Activated CD4-positive, CD25-positive, alpha-beta regulatory T cell treated with anti-CD3 and anti-CD28 coated beads, Interleukin-2, amount 50 U/mL, for 24 hours (primary cell): ENCODE measurements at regions not wholly inside any gene's neighbourhood (a gene's known extent, or its start where the extent isn't known, plus 50 kb on each side); places are given as distances from the start of the nearest gene placed in this dataset.

ENCODE experiments used
- ATAC-seq, 2 donors: fragments of 150-1000 bp; cut with Tn5 transposase; one replicate each; pipeline ENCODE4 v1.10.0; 2021; ENCODE audit warnings: mild to moderate bottlenecking in 1 of 2, moderate library complexity in 1 of 2

GRCh38 chr22:27523711-27524110 is 277.8 kb downstream of the MN1 start:
- no peak for ATAC-seq

- ATAC-seq = no peak
Measured at GRCh38 chr22:27525711-27526110, 275.8 kb downstream of the MN1 start.

GRCh38 chr22:27526901-27527300 is 274.7 kb downstream of the MN1 start:
- no peak for ATAC-seq

- no peak for ATAC-seq
Measured at GRCh38 chr22:27531782-27532530, 269.6 kb downstream of the MN1 start.

GRCh38 chr22:27533105-27533745 is 268.3 kb downstream of the MN1 start:
- ATAC-seq = no peak

GRCh38 chr22:27534720-27535125 is 266.8 kb downstream of the MN1 start:
- no peak for ATAC-seq

GRCh38 chr22:27535452-27535851 is 266.1 kb downstream of the MN1 start:
- ATAC-seq = no peak

- ATAC-seq = no peak
Measured at GRCh38 chr22:27537501-27537900, 264.1 kb downstream of the MN1 start.

- no peak for ATAC-seq
Measured at GRCh38 chr22:27538666-27539065, 262.9 kb downstream of the MN1 start.

- no peak for ATAC-seq
Measured at GRCh38 chr22:27540247-27540646, 261.3 kb downstream of the MN1 start.

GRCh38 chr22:27540656-27541396 is 260.7 kb downstream of the MN1 start:
- no peak for ATAC-seq

- no peak for ATAC-seq
Measured at GRCh38 chr22:27541836-27542235, 259.7 kb downstream of the MN1 start.

- ATAC-seq = no peak
Measured at GRCh38 chr22:27542602-27543001, 259.0 kb downstream of the MN1 start.

- no peak for ATAC-seq
Measured at GRCh38 chr22:27543460-27543859, 258.1 kb downstream of the MN1 start.

- ATAC-seq = no peak
Measured at GRCh38 chr22:27545085-27545484, 256.5 kb downstream of the MN1 start.

GRCh38 chr22:27546157-27546935 is 255.2 kb downstream of the MN1 start:
- ATAC-seq = no peak

GRCh38 chr22:27551402-27551801 is 250.2 kb downstream of the MN1 start:
- no peak for ATAC-seq

GRCh38 chr22:27552176-27552575 is 249.4 kb downstream of the MN1 start:
- ATAC-seq = no peak

GRCh38 chr22:27552863-27553262 is 248.7 kb downstream of the MN1 start:
- ATAC-seq = no peak

- no peak for ATAC-seq
Measured at GRCh38 chr22:27554106-27554811, 247.3 kb downstream of the MN1 start.

GRCh38 chr22:27554841-27555456 is 246.6 kb downstream of the MN1 start:
- ATAC-seq = no peak

- no peak for ATAC-seq
Measured at GRCh38 chr22:27556371-27556770, 245.2 kb downstream of the MN1 start.
